ENCODE measurements at regions not wholly inside any gene's neighbourhood (a gene's known extent, or its start where the extent isn't known, plus 50 kb on each side); places are given as distances from the start of the nearest gene placed in this dataset.
"Not testable (repeated sequence)": the region's sequence is repeated elsewhere in the genome, so short reads cannot be mapped to it uniquely, and the experiment has no call there.

GRCh38 chr10:36007369-36007768 lies 365.3 kb upstream of the FZD8 start:
- TF ChIP-seq POLR2A (IDR thresholded peaks at IDR 0.05) = no peak
- TF ChIP-seq CTCF (IDR thresholded peaks at IDR 0.05) = no peak
- no peak overlapping the region for H3K4me3 ChIP-seq
- no peaks in the 10 kb centered on the region for H3K4me1 ChIP-seq
- WGBS, 2 donors = 85 to 94% methylated on average over 4 of the region's 4 CpGs
- no peak overlapping the region for H3K27ac ChIP-seq
- no peaks in the 10 kb centered on the region for H3K27me3 ChIP-seq
- no peaks in the 10 kb centered on the region for H3K36me3 ChIP-seq (ENCODE audit: low read depth, missing control alignments)
- no peak for DNase-seq
- H3K9me3 ChIP-seq = no peaks in the 10 kb centered on the region
- intact Hi-C loops (cut with DNase I; ENCODE audit: low total_unique reads) = no loop called here

DNA sequence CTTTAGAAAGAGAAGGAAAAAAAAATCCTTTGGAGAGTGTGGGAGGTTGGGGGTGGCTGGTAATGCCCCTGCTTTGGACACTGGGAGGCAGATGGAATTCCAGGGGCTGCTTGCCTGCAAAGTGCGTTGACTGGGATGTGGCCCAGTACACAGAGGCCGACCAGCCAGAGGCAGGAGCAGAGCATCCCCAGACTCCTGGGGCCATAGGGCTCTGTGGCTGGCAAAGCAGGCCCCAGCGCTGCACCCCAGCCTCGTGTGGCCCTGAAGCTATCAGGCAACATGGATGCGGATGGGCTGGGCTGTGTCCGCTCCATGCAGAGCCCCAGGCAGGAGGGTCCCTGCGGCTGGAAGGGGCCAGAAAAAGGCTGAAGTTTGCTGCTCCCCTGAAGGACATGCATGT lies 361.6 kb upstream of the FZD8 start:
- TF ChIP-seq CTCF (IDR thresholded peaks at IDR 0.05) (no peak), POLR2A (IDR thresholded peaks at IDR 0.05) (no peak)
- Histone ChIP-seq H3K9me3 (no peaks in the 10 kb centered on the region), H3K4me3 (no peak overlapping the region), H3K27me3 (no peaks in the 10 kb centered on the region), H3K27ac (no peak overlapping the region), H3K4me1 (no peaks in the 10 kb centered on the region), H3K36me3 (ENCODE audit: low read depth, missing control alignments) (no peaks in the 10 kb centered on the region)
- intact Hi-C loops (cut with DNase I; ENCODE audit: low total_unique reads) = no loop called here
- WGBS, 2 donors = 95 to 97% methylated on average over 4 to 7 of the region's 7 CpGs
- DNase-seq = no peak

GRCh38 chr10:36003031-36003600 lies 361.0 kb upstream of the FZD8 start:
- intact Hi-C loops (cut with DNase I; ENCODE audit: low total_unique reads) = no loop called here
- 86 to 91% methylated on average over 12 of the region's 12 CpGs for WGBS, 2 donors
- Histone ChIP-seq H3K27ac (no peak overlapping the region), H3K27me3 (no peaks in the 10 kb centered on the region), H3K4me1 (no peaks in the 10 kb centered on the region), H3K9me3 (no peaks in the 10 kb centered on the region), H3K36me3 (ENCODE audit: low read depth, missing control alignments) (no peaks in the 10 kb centered on the region), H3K4me3 (no peak overlapping the region)
- no peak for DNase-seq
- TF ChIP-seq POLR2A (IDR thresholded peaks at IDR 0.05) (no peak), CTCF (IDR thresholded peaks at IDR 0.05) (no peak)

DNA sequence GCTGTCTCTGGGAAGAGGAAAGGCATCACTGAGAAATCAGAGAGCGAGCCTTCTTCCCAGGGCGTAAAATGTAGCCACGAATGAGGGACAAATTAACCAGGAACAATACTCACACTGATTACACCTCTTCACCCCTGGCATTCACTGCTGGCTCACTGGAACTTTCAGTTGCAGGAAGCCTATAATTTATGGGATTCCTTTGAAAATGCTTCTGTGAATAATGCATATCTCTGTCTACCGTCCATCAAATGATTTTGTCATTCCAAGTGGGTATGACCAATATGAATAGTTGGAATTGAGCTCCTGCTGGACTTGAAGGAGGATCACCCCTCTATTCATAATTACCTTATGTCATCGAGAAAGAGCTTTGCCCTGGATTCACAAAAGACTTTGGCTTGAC lies 360.3 kb upstream of the FZD8 start:
- no peak overlapping the region for H3K27ac ChIP-seq
- no peaks in the 10 kb centered on the region for H3K4me1 ChIP-seq
- WGBS, 2 donors = 86 to 93% methylated on average over 5 of the region's 5 CpGs
- H3K27me3 ChIP-seq = no peaks in the 10 kb centered on the region
- H3K9me3 ChIP-seq = no peaks in the 10 kb centered on the region
- no peak overlapping the region for H3K4me3 ChIP-seq
- H3K36me3 ChIP-seq (ENCODE audit: low read depth, missing control alignments) = no peaks in the 10 kb centered on the region
- no peak for DNase-seq
- no peak for TF ChIP-seq POLR2A (IDR thresholded peaks at IDR 0.05)
- TF ChIP-seq CTCF (IDR thresholded peaks at IDR 0.05) = no peak
- intact Hi-C loops (cut with DNase I; ENCODE audit: low total_unique reads) = no loop called here

GRCh38 chr10:36000754-36001153 lies 358.7 kb upstream of the FZD8 start:
- H3K4me1 ChIP-seq; H3K9me3 ChIP-seq; H3K27me3 ChIP-seq; DNase-seq; H3K36me3 ChIP-seq (ENCODE audit: low read depth, missing control alignments); intact Hi-C loops (cut with DNase I; ENCODE audit: low total_unique reads); H3K4me3 ChIP-seq; H3K27ac ChIP-seq: not testable (repeated sequence)
- 94 to 100% methylated on average over 1 of the region's 1 CpG for WGBS, 2 donors
